Erythroblast (primary cell): ENCODE measurements at regions not wholly inside any gene's neighbourhood (a gene's known extent, or its start where the extent isn't known, plus 50 kb on each side); places are given as distances from the start of the nearest gene placed in this dataset.

Experiments
- GATA1 ChIP-seq: IDR thresholded peaks from 2 replicates; pipeline ENCODE4 v1.6.1; 2011; ENCODE audit warnings: low read depth, mild to moderate bottlenecking, control low read depth, low read length, moderate library complexity
- POLR2A ChIP-seq: IDR thresholded peaks from 2 replicates; pipeline ENCODE4 v1.6.1; 2011; ENCODE audit warnings: mild to moderate bottlenecking, low read length

DNA sequence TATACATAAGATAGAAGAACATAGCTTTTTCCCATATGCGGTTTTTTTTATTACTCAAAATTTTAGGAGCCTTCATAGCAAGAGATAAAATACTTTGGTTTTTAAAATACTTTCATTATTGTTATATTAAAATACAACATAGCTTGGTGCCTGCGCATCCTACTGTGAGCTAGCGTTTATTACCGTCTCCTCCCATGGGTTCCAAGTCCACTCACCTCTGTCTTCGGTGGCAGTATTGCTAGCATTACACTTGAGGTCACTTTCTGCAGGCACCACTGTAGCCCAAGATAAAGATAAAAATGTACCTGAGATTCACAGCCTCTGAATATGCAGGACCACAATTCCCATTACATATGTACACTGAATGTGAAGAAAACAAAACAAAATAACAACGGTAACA, 326.7 kb downstream of the TPBG start:
- TF ChIP-seq POLR2A (no peak), GATA1 (no peak)
